Upper lobe of left lung (tissue), 4 donors: ENCODE measurements at regions not wholly inside any gene's neighbourhood (a gene's known extent, or its start where the extent isn't known, plus 50 kb on each side); places are given as distances from the start of the nearest gene placed in this dataset.

Source experiments
- POLR2A ChIP-seq, 4 donors: fragments of 450-650 bp; IDR thresholded peaks; one replicate each; pipeline ENCODE4 v1.5.1; 2016 to 2017; ENCODE audit warnings: antibody characterized with exemption in 4 of 4, mild to moderate bottlenecking in 2 of 4
- TF ChIP-seq, protein P1 (sequence below), 6 experiments: fragments of 450-650 bp in 4 of 6; fragments of 200-600 bp in 2 of 6; sonication (generic) in 2 of 6; IDR thresholded peaks; one replicate each; pipeline ENCODE4 v1.5.1; 2016 to 2019; ENCODE audit warnings: antibody characterized with exemption in 6 of 6

DNA sequence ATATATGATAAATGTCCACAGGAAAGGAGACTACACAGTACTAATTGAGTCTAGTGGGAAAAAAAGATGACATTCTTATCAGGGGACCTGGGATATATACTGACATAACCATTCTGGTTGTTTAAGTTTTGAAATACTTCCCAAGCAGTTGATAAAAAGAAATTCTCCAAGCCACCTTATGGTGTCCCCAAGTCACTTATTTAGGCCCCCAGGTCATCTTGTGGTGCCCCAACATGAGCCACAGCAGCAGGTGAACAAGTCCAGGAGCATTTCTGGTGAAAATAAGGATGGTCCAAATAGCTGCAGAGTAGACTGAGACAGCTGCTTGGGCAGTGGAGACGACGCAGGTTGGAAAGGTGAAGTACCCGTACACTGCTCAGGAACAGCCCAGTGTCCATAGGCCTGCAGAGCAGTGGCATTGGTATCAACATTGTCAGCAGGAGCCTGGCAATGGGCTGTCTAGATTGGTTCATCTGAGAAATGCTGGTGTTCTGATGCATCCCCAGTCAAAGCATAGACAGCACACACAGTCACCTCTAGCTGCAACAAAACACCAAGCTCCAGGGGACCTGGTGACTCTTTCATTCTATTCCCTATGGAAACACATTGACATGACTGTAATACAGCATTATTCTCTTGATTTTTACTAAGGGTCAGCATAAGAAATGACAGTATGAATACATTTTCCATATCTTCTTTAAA, 430.6 kb downstream of the NR2F1-AS1 start:
- TF ChIP-seq, protein P1, sequence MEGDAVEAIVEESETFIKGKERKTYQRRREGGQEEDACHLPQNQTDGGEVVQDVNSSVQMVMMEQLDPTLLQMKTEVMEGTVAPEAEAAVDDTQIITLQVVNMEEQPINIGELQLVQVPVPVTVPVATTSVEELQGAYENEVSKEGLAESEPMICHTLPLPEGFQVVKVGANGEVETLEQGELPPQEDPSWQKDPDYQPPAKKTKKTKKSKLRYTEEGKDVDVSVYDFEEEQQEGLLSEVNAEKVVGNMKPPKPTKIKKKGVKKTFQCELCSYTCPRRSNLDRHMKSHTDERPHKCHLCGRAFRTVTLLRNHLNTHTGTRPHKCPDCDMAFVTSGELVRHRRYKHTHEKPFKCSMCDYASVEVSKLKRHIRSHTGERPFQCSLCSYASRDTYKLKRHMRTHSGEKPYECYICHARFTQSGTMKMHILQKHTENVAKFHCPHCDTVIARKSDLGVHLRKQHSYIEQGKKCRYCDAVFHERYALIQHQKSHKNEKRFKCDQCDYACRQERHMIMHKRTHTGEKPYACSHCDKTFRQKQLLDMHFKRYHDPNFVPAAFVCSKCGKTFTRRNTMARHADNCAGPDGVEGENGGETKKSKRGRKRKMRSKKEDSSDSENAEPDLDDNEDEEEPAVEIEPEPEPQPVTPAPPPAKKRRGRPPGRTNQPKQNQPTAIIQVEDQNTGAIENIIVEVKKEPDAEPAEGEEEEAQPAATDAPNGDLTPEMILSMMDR (IDR thresholded peaks at IDR 0.05) = no peak
- TF ChIP-seq POLR2A (IDR thresholded peaks at IDR 0.05) = no peak
